Muscle layer of duodenum (tissue), 2 donors: ENCODE measurements at regions not wholly inside any gene's neighbourhood (a gene's known extent, or its start where the extent isn't known, plus 50 kb on each side); places are given as distances from the start of the nearest gene placed in this dataset.
"Not testable (repeated sequence)": the region's sequence is repeated elsewhere in the genome, so short reads cannot be mapped to it uniquely, and the experiment has no call there.

ENCODE experiments used
- H3K27ac ChIP-seq: one replicate; pipeline ENCODE4 v1.7.0; 2013; ENCODE audit warnings: mild to moderate bottlenecking, low read length
- H3K27me3 ChIP-seq: one replicate; pipeline ENCODE4 v1.7.0; 2013; ENCODE audit warnings: low read depth, mild to moderate bottlenecking, control low read depth, low read length
- H3K36me3 ChIP-seq, 2 donors: one replicate each; pipeline ENCODE4 v1.7.0; 2013; ENCODE audit warnings: low read length in 2 of 2, control low read depth in 1 of 2, mild to moderate bottlenecking in 1 of 2; ENCODE audit not compliant: insufficient read depth in 2 of 2, control insufficient read depth in 1 of 2
- H3K4me1 ChIP-seq, 2 donors: one replicate each; pipeline ENCODE4 v1.7.0; 2013; ENCODE audit warnings: low read length in 2 of 2, mild to moderate bottlenecking in 2 of 2, control low read depth in 1 of 2, moderate library complexity in 1 of 2; ENCODE audit not compliant: insufficient read depth in 2 of 2, control insufficient read depth in 1 of 2
- H3K4me3 ChIP-seq, 2 donors: one replicate each; pipeline ENCODE4 v1.7.0; 2013; ENCODE audit warnings: low read length in 2 of 2, low read depth in 1 of 2, mild to moderate bottlenecking in 1 of 2
- H3K9me3 ChIP-seq, 2 donors: one replicate each; pipeline ENCODE4 v1.7.0; 2013; ENCODE audit warnings: low read length in 2 of 2, control low read depth in 1 of 2, mild to moderate bottlenecking in 1 of 2; ENCODE audit not compliant: control insufficient read depth in 1 of 2
- donor health status: healthy.

DNA sequence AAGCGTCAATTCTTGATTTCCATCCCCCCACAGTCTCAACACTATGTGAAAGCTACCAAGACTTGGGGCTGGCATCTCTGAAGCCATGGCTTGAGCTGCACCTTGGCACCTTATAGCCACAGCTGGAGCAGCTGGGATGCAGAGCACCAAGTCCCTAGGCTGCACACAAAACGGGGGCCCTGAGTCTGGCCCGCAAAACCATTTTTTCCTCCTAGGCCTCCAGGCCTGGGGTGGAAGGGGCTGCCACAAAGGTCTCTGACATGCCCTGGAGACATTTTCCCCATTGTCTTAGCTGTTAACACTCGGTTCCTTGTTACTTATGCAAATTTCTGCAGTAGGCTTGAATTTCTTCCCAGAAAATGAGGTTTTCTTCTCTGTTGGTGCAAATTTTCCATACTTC lies 89.8 kb upstream of the GNAI1 start:
- H3K9me3 ChIP-seq, result no peaks in the 10 kb centered on the region
- H3K27me3 ChIP-seq, result no peaks in the 10 kb centered on the region
- no peaks in the 10 kb centered on the region for H3K36me3 ChIP-seq
- no peak overlapping the region for H3K4me3 ChIP-seq
- H3K27ac ChIP-seq, result no peak overlapping the region
- H3K4me1 ChIP-seq, result no peaks in the 10 kb centered on the region

DNA sequence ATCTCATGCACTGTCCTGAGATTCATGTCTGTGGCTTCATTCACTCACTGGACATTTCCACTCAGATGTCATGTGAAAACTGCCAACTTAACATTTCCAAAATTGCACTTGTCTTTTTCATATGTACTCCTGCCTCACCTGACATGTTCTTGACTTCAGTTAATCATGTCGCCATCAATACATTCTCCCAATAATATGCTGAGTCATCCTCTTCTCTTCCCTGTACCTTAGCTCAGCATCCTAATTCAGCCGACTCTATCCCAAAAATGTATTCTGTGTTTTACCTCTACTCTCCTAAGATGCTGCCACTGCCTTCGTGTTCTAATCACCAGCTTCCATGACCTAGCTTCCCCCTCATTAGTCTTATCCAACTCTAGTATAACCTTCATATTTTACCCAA lies 93.9 kb upstream of the GNAI1 start:
- H3K9me3 ChIP-seq, result no peaks in the 10 kb centered on the region
- H3K36me3 ChIP-seq, result no peaks in the 10 kb centered on the region
- H3K27me3 ChIP-seq, result no peaks in the 10 kb centered on the region
- no peaks in the 10 kb centered on the region for H3K4me1 ChIP-seq
- H3K27ac ChIP-seq, result no peak overlapping the region
- H3K4me3 ChIP-seq, result no peak overlapping the region

DNA sequence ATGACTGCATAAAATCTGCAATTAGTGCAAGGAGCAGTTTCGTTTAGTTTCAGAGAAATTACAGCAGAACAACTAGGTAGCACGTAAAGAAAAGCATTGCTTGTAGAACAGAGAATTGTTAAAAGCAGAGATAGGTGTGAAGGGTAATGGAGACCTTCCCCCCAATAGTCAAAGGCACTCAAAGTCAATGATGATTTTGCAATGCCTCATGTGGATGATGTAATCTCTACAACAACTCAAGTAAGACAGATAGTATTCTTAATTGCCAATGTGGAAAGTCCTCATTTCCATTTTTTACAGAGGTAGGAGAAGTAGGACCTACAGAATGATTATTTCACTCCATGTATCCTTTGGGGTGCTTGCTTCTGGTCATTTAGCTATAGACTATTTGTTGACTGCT lies 94.3 kb upstream of the GNAI1 start:
- Histone ChIP-seq H3K36me3 (no peaks in the 10 kb centered on the region), H3K4me3 (no peak overlapping the region), H3K9me3 (no peaks in the 10 kb centered on the region), H3K4me1 (no peaks in the 10 kb centered on the region), H3K27ac (no peak overlapping the region), H3K27me3 (no peaks in the 10 kb centered on the region)

DNA sequence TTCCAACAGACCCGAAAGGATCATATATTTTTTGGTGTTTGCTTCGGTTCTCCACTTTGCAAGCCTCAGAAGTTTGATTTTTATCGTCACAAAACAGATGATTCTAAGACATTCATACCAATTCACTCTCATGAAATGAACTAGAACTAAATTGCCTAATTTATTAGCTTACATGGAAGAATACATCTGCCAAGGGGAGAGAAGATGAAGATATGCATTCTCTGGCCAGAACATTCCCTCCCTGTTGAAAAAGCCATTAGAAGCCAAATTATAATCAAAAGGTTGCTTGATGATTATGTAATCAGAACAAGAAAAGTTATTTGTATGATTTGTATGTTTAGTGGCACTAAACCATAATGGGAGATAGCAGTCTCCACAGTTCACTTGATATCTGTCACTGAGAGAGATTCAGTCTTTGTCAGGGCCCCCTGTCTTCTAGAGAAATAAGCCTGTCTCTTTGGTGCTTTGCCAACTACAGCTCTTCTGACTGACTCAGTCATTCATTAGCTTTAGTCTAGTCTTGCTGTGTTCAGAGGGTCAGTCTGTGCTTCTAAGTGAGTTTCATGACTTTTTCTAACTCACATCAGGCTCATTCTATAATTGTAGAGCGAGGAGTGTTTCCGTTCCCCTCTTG lies 95.3 kb upstream of the GNAI1 start:
- no peaks in the 10 kb centered on the region for H3K27me3 ChIP-seq
- no peaks in the 10 kb centered on the region for H3K9me3 ChIP-seq
- no peak overlapping the region for H3K27ac ChIP-seq
- no peaks in the 10 kb centered on the region for H3K4me1 ChIP-seq
- H3K36me3 ChIP-seq, result no peaks in the 10 kb centered on the region
- H3K4me3 ChIP-seq, result no peak overlapping the region

DNA sequence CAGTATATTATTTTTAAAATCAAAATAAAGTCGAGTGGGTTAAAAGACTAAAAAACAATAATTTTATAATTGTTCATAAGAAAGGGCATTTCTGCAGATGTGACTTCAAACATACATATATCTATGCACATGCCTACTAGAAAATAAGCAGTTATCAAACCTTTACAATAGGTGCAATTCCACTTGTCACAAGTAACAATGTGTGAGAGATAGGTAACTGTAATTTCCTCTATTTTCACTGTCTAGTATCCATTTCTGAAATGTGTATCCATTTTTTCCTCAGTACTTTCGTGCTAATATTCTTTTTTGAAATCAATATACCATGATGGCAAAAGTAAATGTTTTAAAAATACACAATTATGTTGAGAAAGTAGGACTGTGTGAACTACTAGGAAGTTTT lies 96.9 kb upstream of the GNAI1 start:
- Histone ChIP-seq H3K4me1 (no peaks in the 10 kb centered on the region), H3K36me3 (no peaks in the 10 kb centered on the region), H3K27me3 (no peaks in the 10 kb centered on the region), H3K4me3 (no peak overlapping the region), H3K27ac (no peak overlapping the region), H3K9me3 (no peaks in the 10 kb centered on the region)

DNA sequence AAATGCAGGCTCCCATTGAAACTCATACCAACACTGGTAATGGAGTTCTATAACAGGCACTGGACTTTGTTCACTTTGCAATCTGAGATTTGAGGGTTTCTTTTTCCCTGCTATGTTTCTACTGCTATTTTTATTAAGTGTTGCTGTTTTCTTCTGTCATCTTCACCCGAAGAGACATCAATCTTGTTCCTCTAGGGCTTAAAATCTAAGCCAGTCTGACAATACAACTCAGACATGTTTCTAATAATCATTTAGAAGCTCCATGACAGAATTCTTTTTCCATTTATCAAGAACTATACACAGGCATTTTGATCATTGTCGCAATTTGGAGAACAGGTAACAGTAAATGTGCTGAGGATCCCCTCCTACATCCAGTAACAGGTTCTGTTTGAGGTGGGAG lies 98.5 kb upstream of the GNAI1 start:
- Histone ChIP-seq H3K4me3 (no peak overlapping the region), H3K36me3 (no peaks in the 10 kb centered on the region), H3K27me3 (no peaks in the 10 kb centered on the region), H3K27ac (no peak overlapping the region), H3K4me1 (no peaks in the 10 kb centered on the region), H3K9me3 (no peaks in the 10 kb centered on the region)

DNA sequence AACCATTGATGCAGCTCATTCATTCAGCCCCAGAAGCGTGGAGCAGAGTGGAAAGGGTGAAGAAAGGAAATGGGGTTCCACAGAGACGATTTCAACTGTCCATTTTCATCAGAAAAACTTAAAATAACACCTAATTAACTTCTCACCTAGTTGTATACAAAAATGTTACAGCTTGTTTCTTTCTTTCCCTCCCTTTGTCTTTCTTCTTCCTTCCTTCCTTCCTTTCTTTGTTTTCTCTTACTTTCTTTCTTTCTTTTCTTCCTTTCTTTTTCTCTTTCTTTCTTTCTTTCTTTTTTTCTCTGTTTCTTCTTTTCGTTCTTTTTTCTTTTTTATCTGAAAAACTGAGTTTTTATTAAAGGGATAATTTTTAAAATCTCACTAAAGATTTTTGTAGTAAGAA lies 105.9 kb upstream of the GNAI1 start:
- no peak overlapping the region for H3K4me3 ChIP-seq
- H3K9me3 ChIP-seq, result no peaks in the 10 kb centered on the region
- H3K27ac ChIP-seq, result no peak overlapping the region
- no peaks in the 10 kb centered on the region for H3K4me1 ChIP-seq
- no peaks in the 10 kb centered on the region for H3K36me3 ChIP-seq
- no peaks in the 10 kb centered on the region for H3K27me3 ChIP-seq

DNA sequence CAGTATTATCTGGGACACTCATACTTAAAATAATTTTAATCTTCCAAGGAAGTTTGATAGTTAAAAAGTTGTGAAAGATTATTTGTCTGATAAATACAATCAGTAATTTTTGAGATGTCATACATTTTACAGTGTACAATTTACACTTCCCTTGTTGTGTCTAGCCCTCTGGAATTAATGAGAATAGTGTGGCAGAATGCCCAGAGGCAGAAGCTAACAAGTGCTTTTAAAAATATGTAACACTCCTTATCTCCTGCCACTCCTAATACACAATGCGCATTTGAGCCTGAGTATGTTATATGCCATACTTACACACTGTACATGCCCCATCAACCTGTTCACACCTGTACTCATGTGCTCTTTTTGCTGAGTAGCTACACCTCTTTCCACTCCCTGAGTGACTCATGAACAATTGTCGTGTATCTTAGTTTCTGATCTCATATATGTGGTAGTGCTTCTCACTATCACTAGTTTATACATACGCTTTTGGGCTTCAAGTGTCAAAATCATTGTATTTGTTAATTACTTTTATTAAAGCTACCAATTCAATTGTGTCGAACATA lies 106.9 kb upstream of the GNAI1 start:
- Histone ChIP-seq H3K4me1 (no peaks in the 10 kb centered on the region), H3K27me3 (no peaks in the 10 kb centered on the region), H3K9me3 (no peaks in the 10 kb centered on the region), H3K36me3 (no peaks in the 10 kb centered on the region), H3K4me3 (no peak overlapping the region), H3K27ac (no peak overlapping the region)

DNA sequence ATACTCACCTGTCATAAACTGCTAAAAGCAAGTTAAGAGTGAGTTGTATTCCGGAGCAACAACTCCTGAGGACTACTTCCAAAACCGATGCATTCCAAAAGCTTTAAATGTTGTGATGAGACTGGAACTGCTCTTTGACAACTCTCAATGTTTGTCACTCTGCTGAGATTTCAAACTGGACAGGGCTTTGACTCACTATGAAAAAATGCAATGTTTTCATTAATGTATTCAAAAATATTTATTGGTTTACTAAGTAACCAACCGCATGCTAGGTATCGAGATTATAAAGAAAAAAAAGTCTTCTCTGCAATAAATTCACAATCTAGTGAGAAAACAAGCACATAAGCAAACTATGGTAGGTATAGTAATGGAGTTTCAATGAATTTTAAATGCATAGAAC lies 107.9 kb upstream of the GNAI1 start:
- H3K27me3 ChIP-seq, result no peaks in the 10 kb centered on the region
- no peaks in the 10 kb centered on the region for H3K36me3 ChIP-seq
- no peak overlapping the region for H3K4me3 ChIP-seq
- no peak overlapping the region for H3K27ac ChIP-seq
- no peaks in the 10 kb centered on the region for H3K9me3 ChIP-seq
- no peaks in the 10 kb centered on the region for H3K4me1 ChIP-seq

DNA sequence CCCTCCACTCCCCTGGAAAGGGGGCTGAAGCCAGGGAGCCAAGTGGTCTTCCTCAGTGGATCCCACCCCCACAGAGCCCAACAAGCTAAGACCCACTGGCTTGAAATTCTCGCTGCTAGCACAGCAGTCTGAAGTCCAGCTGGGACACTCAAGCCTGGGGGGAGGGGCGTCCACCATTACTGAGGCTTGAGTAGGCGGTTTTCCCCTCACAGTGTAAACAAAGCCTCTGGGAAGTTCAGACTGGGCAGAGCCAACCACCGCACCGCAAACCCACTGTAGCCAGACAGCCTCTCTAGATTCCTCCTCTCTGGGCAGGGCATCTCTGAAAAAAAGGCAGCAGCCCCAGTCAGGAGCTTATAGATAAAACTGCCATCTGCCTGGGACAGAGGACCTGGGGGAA lies 114.4 kb upstream of the GNAI1 start:
- not testable (repeated sequence) for H3K4me1 ChIP-seq, H3K9me3 ChIP-seq, H3K27me3 ChIP-seq, H3K27ac ChIP-seq, H3K36me3 ChIP-seq, H3K4me3 ChIP-seq

DNA sequence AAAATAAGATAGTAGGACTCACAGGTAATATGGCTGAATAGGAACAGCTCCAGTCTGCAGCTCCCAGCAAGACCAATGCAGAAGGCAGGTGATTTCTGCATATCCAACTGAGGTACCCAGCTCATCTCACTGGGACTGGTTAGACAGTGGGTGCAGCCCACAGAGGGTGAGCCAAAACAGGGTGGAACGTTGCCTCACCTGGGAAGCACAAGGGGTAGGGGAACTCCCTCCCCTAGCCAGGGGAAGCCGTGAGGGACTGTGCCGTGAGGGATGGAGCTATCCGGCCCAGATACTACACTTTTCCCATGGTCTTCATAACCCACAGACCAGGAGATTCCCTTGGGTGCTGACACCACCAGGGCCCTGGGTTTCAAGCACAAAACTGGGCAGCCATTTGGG lies 114.8 kb upstream of the GNAI1 start:
- not testable (repeated sequence) for H3K4me3 ChIP-seq, H3K27me3 ChIP-seq, H3K27ac ChIP-seq, H3K36me3 ChIP-seq, H3K4me1 ChIP-seq, H3K9me3 ChIP-seq
